ENCODE measurements at regions not wholly inside any gene's neighbourhood (a gene's known extent, or its start where the extent isn't known, plus 50 kb on each side); places are given as distances from the start of the nearest gene placed in this dataset.

DNA sequence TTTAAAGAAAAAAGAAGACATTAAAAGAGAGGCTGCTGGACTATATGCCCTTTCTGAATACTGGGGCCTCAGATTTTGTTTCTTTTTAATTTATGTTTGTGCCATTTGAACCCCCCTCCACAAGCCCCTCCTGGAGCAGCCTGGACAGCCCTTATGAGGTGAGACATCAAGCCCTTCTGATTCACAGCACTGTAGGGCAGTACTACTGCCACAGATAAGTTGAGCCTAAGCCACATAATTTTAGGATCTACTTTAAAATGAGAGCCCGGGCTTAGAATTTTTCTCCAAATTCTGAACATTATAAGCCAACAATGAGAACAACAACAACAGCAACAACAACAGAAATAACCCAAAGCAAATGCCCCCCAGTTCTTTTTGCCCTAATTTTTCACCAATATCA is 256.9 kb upstream of the SALL1 start:
- H3K9me3 Mint-ChIP-seq: peaks cover 6% of the 10 kb centered on the region
- CTCF ChIA-PET: no interaction called here
- H3K36me3 Mint-ChIP-seq (ENCODE audit: low read depth): no peaks in the 10 kb centered on the region
- no peak overlapping the region for H3K27ac Mint-ChIP-seq
- no peaks in the 10 kb centered on the region for H3K27me3 Mint-ChIP-seq (ENCODE audit: low read depth)
- no peaks in the 10 kb centered on the region for H3K4me1 Mint-ChIP-seq (ENCODE audit: low read depth)
- H3K4me3 Mint-ChIP-seq: no peak overlapping the region
- intact Hi-C loops (cut with micrococcal nuclease): no loop called here
- DNase-seq: no peak

- DNase-seq: no peak
- CTCF ChIA-PET: no interaction called here
- H3K27ac Mint-ChIP-seq: no peak overlapping the region
- H3K27me3 Mint-ChIP-seq (ENCODE audit: low read depth): no peaks in the 10 kb centered on the region
- intact Hi-C loops (cut with micrococcal nuclease): no loop called here
- H3K9me3 Mint-ChIP-seq: peaks cover 6% of the 10 kb centered on the region
- no peak overlapping the region for H3K4me3 Mint-ChIP-seq
- H3K4me1 Mint-ChIP-seq (ENCODE audit: low read depth): no peaks in the 10 kb centered on the region
- H3K36me3 Mint-ChIP-seq (ENCODE audit: low read depth): no peaks in the 10 kb centered on the region
Measured at GRCh38 chr16:51407199-51407598, 256.1 kb upstream of the SALL1 start.

GRCh38 chr16:51405361-51405760 is 254.3 kb upstream of the SALL1 start:
- Mint-ChIP-seq H3K27me3 (ENCODE audit: low read depth) (no peaks in the 10 kb centered on the region), H3K27ac (no peak overlapping the region), H3K36me3 (ENCODE audit: low read depth) (no peaks in the 10 kb centered on the region), H3K9me3 (peaks cover 4% of the 10 kb centered on the region), H3K4me3 (no peak overlapping the region), H3K4me1 (ENCODE audit: low read depth) (no peaks in the 10 kb centered on the region)
- CTCF ChIA-PET: no interaction called here
- intact Hi-C loops (cut with micrococcal nuclease): no loop called here
- no peak for DNase-seq

DNA sequence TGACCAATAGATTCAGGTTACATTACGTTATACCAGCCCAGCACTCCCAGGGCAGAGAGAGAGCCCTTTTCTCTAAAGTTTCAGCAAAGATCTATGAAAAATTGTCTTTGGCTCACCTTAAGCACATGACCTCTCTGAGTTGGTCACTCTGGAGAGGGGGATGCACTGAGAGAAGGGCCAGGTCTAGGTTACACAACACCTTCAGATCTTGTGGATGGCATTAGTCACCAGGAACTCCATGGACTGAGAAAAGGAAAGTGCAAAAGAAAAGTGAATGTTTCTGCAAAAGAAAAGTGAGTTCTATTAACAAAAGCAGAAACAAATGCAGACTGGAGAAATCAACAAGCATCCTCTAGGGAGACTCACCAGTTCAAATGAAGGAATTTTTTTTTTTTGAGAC is 253.3 kb upstream of the SALL1 start:
- Mint-ChIP-seq H3K27ac (no peak overlapping the region), H3K4me1 (ENCODE audit: low read depth) (no peaks in the 10 kb centered on the region), H3K36me3 (ENCODE audit: low read depth) (no peaks in the 10 kb centered on the region), H3K9me3 (peaks cover 4% of the 10 kb centered on the region), H3K4me3 (no peak overlapping the region), H3K27me3 (ENCODE audit: low read depth) (no peaks in the 10 kb centered on the region)
- intact Hi-C loops (cut with micrococcal nuclease): no loop called here
- CTCF ChIA-PET: no interaction called here
- no peak for DNase-seq

- Mint-ChIP-seq H3K27ac (no peak overlapping the region), H3K4me3 (no peak overlapping the region), H3K4me1 (ENCODE audit: low read depth) (no peaks in the 10 kb centered on the region), H3K9me3 (peaks cover 4% of the 10 kb centered on the region), H3K27me3 (ENCODE audit: low read depth) (no peaks in the 10 kb centered on the region), H3K36me3 (ENCODE audit: low read depth) (no peaks in the 10 kb centered on the region)
- DNase-seq: no peak
- intact Hi-C loops (cut with micrococcal nuclease): no loop called here
- CTCF ChIA-PET: no interaction called here
Measured at GRCh38 chr16:51402785-51403184, 251.7 kb upstream of the SALL1 start.

DNA sequence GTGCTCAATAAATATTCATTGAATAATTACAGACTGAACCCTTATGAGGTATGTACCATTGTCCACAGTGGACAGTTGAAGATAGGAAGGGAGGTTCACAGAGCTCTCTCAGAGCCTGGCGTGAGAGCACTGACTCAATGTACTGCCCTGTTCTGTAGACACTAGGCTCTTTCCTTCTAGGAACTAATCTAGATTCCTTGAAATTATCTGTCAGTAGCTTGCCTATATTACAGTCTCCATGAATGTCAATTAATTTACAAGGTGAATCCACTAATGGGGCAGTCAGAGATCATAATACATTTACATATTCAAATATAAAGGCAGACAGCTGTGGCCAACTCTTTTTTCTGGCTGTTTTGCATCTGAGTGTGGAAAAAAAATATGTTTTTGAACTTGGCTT is 251.2 kb upstream of the SALL1 start:
- no peaks in the 10 kb centered on the region for H3K4me1 Mint-ChIP-seq (ENCODE audit: low read depth)
- CTCF ChIA-PET: no interaction called here
- H3K27ac Mint-ChIP-seq: no peak overlapping the region
- no peak for DNase-seq
- no peaks in the 10 kb centered on the region for H3K36me3 Mint-ChIP-seq (ENCODE audit: low read depth)
- peaks cover 4% of the 10 kb centered on the region for H3K9me3 Mint-ChIP-seq
- intact Hi-C loops (cut with micrococcal nuclease): no loop called here
- no peaks in the 10 kb centered on the region for H3K27me3 Mint-ChIP-seq (ENCODE audit: low read depth)
- H3K4me3 Mint-ChIP-seq: no peak overlapping the region

- no peaks in the 10 kb centered on the region for H3K36me3 Mint-ChIP-seq (ENCODE audit: low read depth)
- no peak overlapping the region for H3K27ac Mint-ChIP-seq
- H3K9me3 Mint-ChIP-seq: peaks cover 4% of the 10 kb centered on the region
- intact Hi-C loops (cut with micrococcal nuclease): no loop called here
- H3K4me1 Mint-ChIP-seq (ENCODE audit: low read depth): no peaks in the 10 kb centered on the region
- no peak overlapping the region for H3K4me3 Mint-ChIP-seq
- CTCF ChIA-PET: no interaction called here
- no peak for DNase-seq
- no peaks in the 10 kb centered on the region for H3K27me3 Mint-ChIP-seq (ENCODE audit: low read depth)
Measured at GRCh38 chr16:51401673-51402072, 250.6 kb upstream of the SALL1 start.

DNA sequence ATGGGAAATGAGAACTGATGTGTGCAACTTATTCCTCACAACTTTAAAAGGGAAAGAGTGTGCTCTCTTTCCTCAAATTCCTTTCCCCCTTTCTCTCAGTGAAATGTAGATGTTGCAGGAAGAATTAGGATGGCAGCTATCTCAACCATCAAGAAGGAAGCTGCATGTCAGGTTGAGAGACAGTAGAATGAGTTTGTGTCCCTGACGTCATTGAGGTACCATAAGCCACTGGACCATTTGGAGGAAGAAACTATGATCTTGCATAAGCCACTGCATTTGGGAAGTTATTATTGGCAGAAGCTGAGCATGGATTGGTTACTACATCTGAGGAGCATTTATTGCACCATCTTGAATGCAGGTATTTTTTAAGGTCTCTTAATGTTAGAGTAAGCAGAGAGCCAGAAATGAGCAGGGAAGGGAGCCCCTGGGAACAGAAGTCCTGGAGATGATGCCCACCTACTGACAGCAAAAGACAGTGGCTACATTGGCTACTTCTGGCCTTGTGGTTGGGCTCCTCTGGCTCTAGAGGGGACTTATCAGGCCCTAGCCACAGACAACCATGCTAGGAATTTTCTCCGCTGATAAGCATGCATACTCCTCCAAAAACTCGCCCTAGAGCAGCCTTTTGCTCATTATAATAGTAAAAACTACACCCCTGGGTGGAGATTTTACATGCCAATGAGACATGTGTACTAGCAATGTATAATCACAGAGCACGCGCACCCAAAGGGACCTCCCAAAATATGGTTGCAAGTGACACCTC is 249.0 kb upstream of the SALL1 start:
- Mint-ChIP-seq H3K36me3 (ENCODE audit: low read depth) (no peaks in the 10 kb centered on the region), H3K4me3 (no peak overlapping the region), H3K27ac (no peak overlapping the region), H3K27me3 (ENCODE audit: low read depth) (no peaks in the 10 kb centered on the region), H3K9me3 (peaks cover 4% of the 10 kb centered on the region), H3K4me1 (ENCODE audit: low read depth) (no peaks in the 10 kb centered on the region)
- no peak for DNase-seq
- CTCF ChIA-PET: no interaction called here
- intact Hi-C loops (cut with micrococcal nuclease): no loop called here

DNA sequence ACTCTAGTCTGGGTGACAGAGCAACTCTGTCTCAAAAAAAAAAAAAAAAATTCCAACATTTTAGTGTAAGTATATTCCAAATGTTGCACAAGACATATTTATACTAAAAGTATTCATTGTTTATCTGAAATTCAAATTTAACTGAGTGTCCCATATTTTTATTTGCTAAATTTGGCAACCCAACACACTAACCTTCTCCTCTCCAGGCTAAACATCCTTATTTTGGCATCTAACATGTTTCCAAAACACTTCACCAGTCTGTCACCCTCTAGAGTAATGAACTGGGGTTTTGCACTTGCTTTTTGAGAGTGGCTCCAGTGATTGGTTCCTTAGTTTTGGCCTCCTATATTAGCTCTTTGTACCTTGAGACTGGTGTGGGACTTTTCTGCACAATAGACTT is 243.4 kb upstream of the SALL1 start:
- Mint-ChIP-seq H3K4me1 (ENCODE audit: low read depth) (no peaks in the 10 kb centered on the region), H3K4me3 (no peak overlapping the region), H3K27me3 (ENCODE audit: low read depth) (no peaks in the 10 kb centered on the region), H3K36me3 (ENCODE audit: low read depth) (no peaks in the 10 kb centered on the region), H3K27ac (no peak overlapping the region), H3K9me3 (no peaks in the 10 kb centered on the region)
- CTCF ChIA-PET: no interaction called here
- intact Hi-C loops (cut with micrococcal nuclease): no loop called here
- DNase-seq: no peak

DNA sequence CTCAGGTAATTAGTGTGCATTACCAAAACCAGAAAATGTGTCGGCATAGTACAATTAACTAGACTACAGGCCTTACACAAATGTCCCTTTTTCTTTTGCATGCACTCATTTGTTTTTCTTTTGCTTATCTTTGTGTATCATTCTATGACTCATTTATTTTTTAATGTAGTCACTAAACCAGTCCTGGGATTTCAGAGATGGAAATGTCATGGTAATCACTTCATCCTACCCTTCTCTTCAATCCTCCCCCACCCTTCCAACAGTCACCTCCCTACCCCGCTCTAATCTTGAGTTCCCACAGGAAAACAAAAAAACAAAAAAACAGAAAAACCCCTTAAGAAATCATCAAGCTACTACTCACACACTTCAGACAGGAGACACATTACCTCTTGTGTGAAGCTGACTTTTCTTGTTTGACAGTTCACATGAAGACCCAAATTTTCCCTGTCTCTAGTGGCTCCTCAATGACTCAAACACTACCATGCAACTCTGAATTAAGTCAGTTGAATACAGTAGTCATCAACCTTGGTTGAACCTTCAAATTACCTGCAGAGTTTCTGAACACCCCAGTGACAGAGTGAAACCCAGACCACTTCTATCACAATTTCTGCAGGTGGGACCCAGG is 242.4 kb upstream of the SALL1 start:
- H3K27me3 Mint-ChIP-seq (ENCODE audit: low read depth): no peaks in the 10 kb centered on the region
- no peak overlapping the region for H3K27ac Mint-ChIP-seq
- intact Hi-C loops (cut with micrococcal nuclease): no loop called here
- H3K4me3 Mint-ChIP-seq: no peak overlapping the region
- DNase-seq: no peak
- CTCF ChIA-PET: no interaction called here
- H3K36me3 Mint-ChIP-seq (ENCODE audit: low read depth): no peaks in the 10 kb centered on the region
- H3K9me3 Mint-ChIP-seq: peaks cover 2% of the 10 kb centered on the region
- H3K4me1 Mint-ChIP-seq (ENCODE audit: low read depth): no peaks in the 10 kb centered on the region

GRCh38 chr16:51392521-51393187 is 241.6 kb upstream of the SALL1 start:
- intact Hi-C loops (cut with micrococcal nuclease): no loop called here
- no peaks in the 10 kb centered on the region for H3K27me3 Mint-ChIP-seq (ENCODE audit: low read depth)
- H3K36me3 Mint-ChIP-seq (ENCODE audit: low read depth): no peaks in the 10 kb centered on the region
- no peaks in the 10 kb centered on the region for H3K4me1 Mint-ChIP-seq (ENCODE audit: low read depth)
- no peak overlapping the region for H3K4me3 Mint-ChIP-seq
- peaks cover 2% of the 10 kb centered on the region for H3K9me3 Mint-ChIP-seq
- DNase-seq: no peak
- no peak overlapping the region for H3K27ac Mint-ChIP-seq
- CTCF ChIA-PET: no interaction called here

DNA sequence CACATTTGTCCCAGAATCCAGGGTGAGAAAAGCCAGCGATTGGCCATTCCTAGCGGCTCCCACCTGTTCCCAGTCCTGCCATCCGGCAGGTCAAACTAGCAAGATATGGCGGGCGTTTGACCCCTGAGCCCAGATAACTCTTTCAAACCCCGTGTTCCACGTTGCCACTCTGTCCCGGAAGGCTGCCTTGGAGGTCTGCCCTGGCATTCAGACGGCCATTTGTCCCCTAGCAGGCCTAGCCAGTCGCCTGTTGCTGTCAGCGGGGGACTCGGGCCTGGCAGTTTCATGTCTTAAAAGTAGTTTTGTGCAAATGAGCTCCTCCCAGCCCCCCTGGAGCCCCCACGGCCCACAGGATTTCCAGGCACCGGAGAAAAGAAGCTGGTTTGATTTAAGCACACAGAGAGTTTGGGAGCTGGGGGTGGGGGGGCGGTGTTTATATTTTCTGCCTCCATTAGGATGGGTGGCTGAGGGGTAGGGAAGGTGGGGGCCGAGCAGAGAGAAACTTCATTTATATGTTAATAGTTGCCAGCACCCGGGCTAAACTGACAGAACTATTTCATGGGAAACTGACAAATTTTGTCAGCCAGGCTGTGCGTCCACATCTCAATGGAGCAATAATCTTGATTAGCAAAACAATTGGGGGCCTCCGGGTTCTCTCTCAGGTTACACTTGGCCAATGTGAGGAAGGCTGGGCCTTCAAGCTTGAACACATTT is 240.9 kb upstream of the SALL1 start:
- CTCF ChIA-PET: no interaction called here
- no peak for DNase-seq
- intact Hi-C loops (cut with micrococcal nuclease): no loop called here
- Mint-ChIP-seq H3K36me3 (ENCODE audit: low read depth) (no peaks in the 10 kb centered on the region), H3K4me1 (ENCODE audit: low read depth) (no peaks in the 10 kb centered on the region), H3K27ac (no peak overlapping the region), H3K27me3 (ENCODE audit: low read depth) (no peaks in the 10 kb centered on the region), H3K9me3 (peaks cover 2% of the 10 kb centered on the region), H3K4me3 (no peak overlapping the region)

GRCh38 chr16:51390877-51391276 is 239.8 kb upstream of the SALL1 start:
- H3K36me3 Mint-ChIP-seq (ENCODE audit: low read depth): no peaks in the 10 kb centered on the region
- CTCF ChIA-PET: no interaction called here
- peaks cover 2% of the 10 kb centered on the region for H3K9me3 Mint-ChIP-seq
- no peak overlapping the region for H3K27ac Mint-ChIP-seq
- intact Hi-C loops (cut with micrococcal nuclease): no loop called here
- H3K4me3 Mint-ChIP-seq: no peak overlapping the region
- no peaks in the 10 kb centered on the region for H3K27me3 Mint-ChIP-seq (ENCODE audit: low read depth)
- DNase-seq: no peak
- no peaks in the 10 kb centered on the region for H3K4me1 Mint-ChIP-seq (ENCODE audit: low read depth)
